Testis (tissue), 2 donors: ENCODE measurements at regions not wholly inside any gene's neighbourhood (a gene's known extent, or its start where the extent isn't known, plus 50 kb on each side); places are given as distances from the start of the nearest gene placed in this dataset.

ENCODE experiments used
- POLR2A ChIP-seq: fragments of 450-650 bp; IDR thresholded peaks from one replicate; pipeline ENCODE4 v1.6.1; 2017; ENCODE audit warnings: antibody characterized with exemption, mild to moderate bottlenecking, moderate library complexity
- TF ChIP-seq, protein P1 (sequence below), 3 experiments: fragments of 450-650 bp in 2 of 3; fragments of 200-600 bp in 1 of 3; sonication (generic) in 1 of 3; IDR thresholded peaks; one replicate each; pipeline ENCODE4 v1.5.1; 2016 to 2019; ENCODE audit warnings: antibody characterized with exemption in 3 of 3, mild to moderate bottlenecking in 2 of 3, moderate library complexity in 1 of 3

DNA sequence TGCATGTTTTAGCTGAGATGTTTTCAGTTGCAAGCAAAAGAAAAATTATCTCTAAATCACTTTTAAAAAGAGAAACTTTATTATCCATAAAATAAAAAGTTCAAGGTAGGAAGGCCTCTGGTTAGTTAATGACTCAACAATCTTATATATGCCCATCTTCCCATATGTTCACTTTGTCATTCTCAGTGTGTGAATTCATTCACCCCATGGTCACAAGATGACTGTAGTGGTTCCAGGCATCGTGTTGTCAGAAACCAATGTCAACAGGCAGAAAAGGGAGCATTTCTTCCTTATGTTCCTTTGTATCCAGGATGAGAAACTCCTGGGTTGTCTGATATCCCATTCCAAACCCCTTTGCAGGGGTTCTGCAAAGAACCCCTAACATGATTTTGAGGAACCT is 119.9 kb upstream of the RAP2B start:
- TF ChIP-seq, protein P1, sequence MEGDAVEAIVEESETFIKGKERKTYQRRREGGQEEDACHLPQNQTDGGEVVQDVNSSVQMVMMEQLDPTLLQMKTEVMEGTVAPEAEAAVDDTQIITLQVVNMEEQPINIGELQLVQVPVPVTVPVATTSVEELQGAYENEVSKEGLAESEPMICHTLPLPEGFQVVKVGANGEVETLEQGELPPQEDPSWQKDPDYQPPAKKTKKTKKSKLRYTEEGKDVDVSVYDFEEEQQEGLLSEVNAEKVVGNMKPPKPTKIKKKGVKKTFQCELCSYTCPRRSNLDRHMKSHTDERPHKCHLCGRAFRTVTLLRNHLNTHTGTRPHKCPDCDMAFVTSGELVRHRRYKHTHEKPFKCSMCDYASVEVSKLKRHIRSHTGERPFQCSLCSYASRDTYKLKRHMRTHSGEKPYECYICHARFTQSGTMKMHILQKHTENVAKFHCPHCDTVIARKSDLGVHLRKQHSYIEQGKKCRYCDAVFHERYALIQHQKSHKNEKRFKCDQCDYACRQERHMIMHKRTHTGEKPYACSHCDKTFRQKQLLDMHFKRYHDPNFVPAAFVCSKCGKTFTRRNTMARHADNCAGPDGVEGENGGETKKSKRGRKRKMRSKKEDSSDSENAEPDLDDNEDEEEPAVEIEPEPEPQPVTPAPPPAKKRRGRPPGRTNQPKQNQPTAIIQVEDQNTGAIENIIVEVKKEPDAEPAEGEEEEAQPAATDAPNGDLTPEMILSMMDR (IDR thresholded peaks at IDR 0.05): no peak
- no peak for TF ChIP-seq POLR2A
